NT2/D1 (cell line): ENCODE measurements at regions not wholly inside any gene's neighbourhood (a gene's known extent, or its start where the extent isn't known, plus 50 kb on each side); places are given as distances from the start of the nearest gene placed in this dataset.

Experiments used
- SUZ12 ChIP-seq: IDR thresholded peaks from 2 replicates; pipeline ENCODE4 v1.6.1; 2011; ENCODE audit not compliant: insufficient read length, insufficient read depth; ENCODE audit errors: extremely low read depth
- ZNF274 ChIP-seq: IDR thresholded peaks from 2 replicates; pipeline ENCODE4 v1.6.1; 2011; ENCODE audit warnings: mild to moderate bottlenecking, low read depth, low read length

DNA sequence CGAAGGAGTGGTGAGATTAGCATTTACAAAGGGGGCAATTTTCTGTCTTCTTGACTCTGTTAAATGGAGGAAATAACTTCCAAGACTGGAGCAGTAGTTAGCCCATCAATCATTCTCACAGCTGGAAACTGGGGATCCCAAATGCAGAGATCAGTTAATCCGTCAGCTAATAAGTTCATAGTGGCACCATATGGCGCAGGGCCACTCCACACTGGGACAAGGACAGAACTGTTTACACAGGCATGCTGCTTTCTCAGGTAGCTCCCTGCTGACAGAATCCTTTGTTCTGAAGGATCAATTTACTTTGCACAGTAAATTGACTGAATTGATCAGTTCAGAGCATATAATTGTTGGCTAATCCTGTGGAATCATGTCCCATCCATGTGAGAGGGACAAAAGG is 395.7 kb downstream of the TMEM161B start:
- TF ChIP-seq SUZ12 = no peak
- no peak for TF ChIP-seq ZNF274
